Upper lobe of left lung (tissue), 4 donors: ENCODE measurements at regions not wholly inside any gene's neighbourhood (a gene's known extent, or its start where the extent isn't known, plus 50 kb on each side); places are given as distances from the start of the nearest gene placed in this dataset.

ENCODE experiments used
- POLR2A ChIP-seq, 4 donors: fragments of 450-650 bp; IDR thresholded peaks; one replicate each; pipeline ENCODE4 v1.5.1; 2016 to 2017; ENCODE audit warnings: antibody characterized with exemption in 4 of 4, mild to moderate bottlenecking in 2 of 4
- POLR2AphosphoS5 ChIP-seq, 2 donors: sonication (generic); formaldehyde crosslinking; IDR thresholded peaks; one replicate each; pipeline ENCODE4 v1.5.1; 2017; ENCODE audit warnings: antibody characterized with exemption in 2 of 2
- TF ChIP-seq, protein P1 (sequence below), 6 experiments: fragments of 450-650 bp in 4 of 6; fragments of 200-600 bp in 2 of 6; sonication (generic) in 2 of 6; IDR thresholded peaks; one replicate each; pipeline ENCODE4 v1.5.1; 2016 to 2019; ENCODE audit warnings: antibody characterized with exemption in 6 of 6

DNA sequence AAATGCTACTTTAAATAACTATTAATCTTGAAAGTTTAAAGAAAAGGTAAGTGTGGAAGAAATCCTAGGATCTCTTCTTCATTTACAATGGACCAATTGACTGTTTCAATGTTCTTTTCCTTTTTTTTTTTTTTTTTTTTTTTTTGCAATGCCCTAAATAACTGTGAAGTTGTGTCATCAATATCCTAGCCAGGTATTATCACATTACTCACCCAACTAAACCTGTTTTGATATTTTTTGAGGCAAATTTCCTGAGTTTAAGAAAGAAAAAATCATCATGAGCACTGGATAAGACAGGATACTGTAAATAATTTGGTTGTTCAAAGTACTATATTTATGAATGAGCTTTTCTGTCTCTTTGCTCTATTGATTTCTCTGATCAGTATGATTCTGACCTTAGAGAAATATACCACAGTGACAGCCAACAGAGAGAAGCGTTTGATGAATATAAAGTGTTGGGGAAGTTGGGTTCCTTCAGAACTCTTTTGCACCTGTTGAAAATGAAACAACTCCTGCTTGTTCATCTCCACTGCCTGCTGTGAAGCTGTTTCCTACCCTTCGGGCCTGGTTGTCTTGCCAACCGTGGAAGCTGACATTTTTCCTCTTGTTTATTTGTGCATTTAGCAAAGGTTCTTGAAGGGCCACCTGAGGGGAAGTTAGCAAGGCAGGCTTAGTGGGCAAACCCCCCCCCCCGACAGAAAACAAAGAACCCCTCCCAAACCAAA, 1220.5 kb upstream of the SLC10A2 start:
- TF ChIP-seq POLR2A (IDR thresholded peaks at IDR 0.05) (no peak), POLR2AphosphoS5 (IDR thresholded peaks at IDR 0.05) (no peak)
- TF ChIP-seq, protein P1, sequence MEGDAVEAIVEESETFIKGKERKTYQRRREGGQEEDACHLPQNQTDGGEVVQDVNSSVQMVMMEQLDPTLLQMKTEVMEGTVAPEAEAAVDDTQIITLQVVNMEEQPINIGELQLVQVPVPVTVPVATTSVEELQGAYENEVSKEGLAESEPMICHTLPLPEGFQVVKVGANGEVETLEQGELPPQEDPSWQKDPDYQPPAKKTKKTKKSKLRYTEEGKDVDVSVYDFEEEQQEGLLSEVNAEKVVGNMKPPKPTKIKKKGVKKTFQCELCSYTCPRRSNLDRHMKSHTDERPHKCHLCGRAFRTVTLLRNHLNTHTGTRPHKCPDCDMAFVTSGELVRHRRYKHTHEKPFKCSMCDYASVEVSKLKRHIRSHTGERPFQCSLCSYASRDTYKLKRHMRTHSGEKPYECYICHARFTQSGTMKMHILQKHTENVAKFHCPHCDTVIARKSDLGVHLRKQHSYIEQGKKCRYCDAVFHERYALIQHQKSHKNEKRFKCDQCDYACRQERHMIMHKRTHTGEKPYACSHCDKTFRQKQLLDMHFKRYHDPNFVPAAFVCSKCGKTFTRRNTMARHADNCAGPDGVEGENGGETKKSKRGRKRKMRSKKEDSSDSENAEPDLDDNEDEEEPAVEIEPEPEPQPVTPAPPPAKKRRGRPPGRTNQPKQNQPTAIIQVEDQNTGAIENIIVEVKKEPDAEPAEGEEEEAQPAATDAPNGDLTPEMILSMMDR (IDR thresholded peaks at IDR 0.05) = no peak
